ENCODE measurements at regions not wholly inside any gene's neighbourhood (a gene's known extent, or its start where the extent isn't known, plus 50 kb on each side); places are given as distances from the start of the nearest gene placed in this dataset.

GRCh38 chr2:240373289-240373885 is 62.1 kb upstream of the GPC1 start:
- ChIA-PET POLR2A (no interaction called here), CTCF (no interaction called here)
- H3K9me3 Mint-ChIP-seq, result no peaks in the 10 kb centered on the region
- Histone ChIP-seq H3K27me3 (ENCODE audit: control insufficient read depth in 1 of 2, insufficient read depth in 2 of 2, low read length in 2 of 2) (peaks cover 0 to 3% of the 10 kb centered on the region in 2 experiments), H3K27ac (ENCODE audit: low read depth in 1 of 2, low read length in 2 of 2) (no peak overlapping the region), H3K4me3 (ENCODE audit: low read length) (no peak overlapping the region), H3K9me3 (ENCODE audit: control insufficient read depth in 1 of 2, insufficient read depth in 1 of 2, low read length in 2 of 2) (no peaks in the 10 kb centered on the region), H3K36me3 (ENCODE audit: insufficient read depth, low read length) (no peaks in the 10 kb centered on the region), H3K4me1 (ENCODE audit: insufficient read depth, low read length) (no peaks in the 10 kb centered on the region)
- H3K4me3 Mint-ChIP-seq, result no peak overlapping the region
- intact Hi-C loops (cut with DNase I, micrococcal nuclease), result no loop called here
- no peak for DNase-seq
- H3K36me3 Mint-ChIP-seq (ENCODE audit: low read depth), result no peaks in the 10 kb centered on the region
- H3K27ac Mint-ChIP-seq, result no peak overlapping the region
- TF ChIP-seq CTCF (IDR thresholded peaks at IDR 0.05), result no peak
- H3K4me1 Mint-ChIP-seq (ENCODE audit: low read depth), result no peaks in the 10 kb centered on the region
- no peak for ATAC-seq (ENCODE audit: poor library complexity)
- H3K27me3 Mint-ChIP-seq, result no peaks in the 10 kb centered on the region

- CTCF ChIA-PET, result no interaction called here
- Histone ChIP-seq H3K4me1 (ENCODE audit: insufficient read depth, low read length) (no peaks in the 10 kb centered on the region), H3K36me3 (ENCODE audit: insufficient read depth, low read length) (no peaks in the 10 kb centered on the region), H3K27ac (ENCODE audit: low read depth in 1 of 2, low read length in 2 of 2) (no peak overlapping the region), H3K9me3 (ENCODE audit: control insufficient read depth in 1 of 2, insufficient read depth in 1 of 2, low read length in 2 of 2) (no peaks in the 10 kb centered on the region), H3K27me3 (ENCODE audit: control insufficient read depth in 1 of 2, insufficient read depth in 2 of 2, low read length in 2 of 2) (peaks cover 0 to 3% of the 10 kb centered on the region in 2 experiments), H3K4me3 (ENCODE audit: low read length) (no peak overlapping the region)
- no peak for TF ChIP-seq CTCF (IDR thresholded peaks at IDR 0.05)
- DNase-seq, result no peak
- Mint-ChIP-seq H3K4me1 (ENCODE audit: low read depth) (no peaks in the 10 kb centered on the region), H3K36me3 (ENCODE audit: low read depth) (no peaks in the 10 kb centered on the region), H3K27ac (no peak overlapping the region), H3K9me3 (no peaks in the 10 kb centered on the region), H3K4me3 (no peak overlapping the region), H3K27me3 (no peaks in the 10 kb centered on the region)
- ATAC-seq (ENCODE audit: poor library complexity), result no peak
- intact Hi-C loops (cut with DNase I, micrococcal nuclease), result no loop called here
- POLR2A ChIA-PET, result no interaction called here
Measured at GRCh38 chr2:240374085-240374907, 61.2 kb upstream of the GPC1 start.

- no peaks in the 10 kb centered on the region for H3K4me1 Mint-ChIP-seq (ENCODE audit: low read depth)
- H3K4me3 Mint-ChIP-seq, result no peak overlapping the region
- H3K36me3 Mint-ChIP-seq (ENCODE audit: low read depth), result no peaks in the 10 kb centered on the region
- Histone ChIP-seq H3K27ac (ENCODE audit: low read depth in 1 of 2, low read length in 2 of 2) (no peak overlapping the region), H3K27me3 (ENCODE audit: control insufficient read depth in 1 of 2, insufficient read depth in 2 of 2, low read length in 2 of 2) (peaks cover 0 to 3% of the 10 kb centered on the region in 2 experiments), H3K9me3 (ENCODE audit: control insufficient read depth in 1 of 2, insufficient read depth in 1 of 2, low read length in 2 of 2) (no peaks in the 10 kb centered on the region), H3K4me3 (ENCODE audit: low read length) (no peak overlapping the region), H3K4me1 (ENCODE audit: insufficient read depth, low read length) (no peaks in the 10 kb centered on the region), H3K36me3 (ENCODE audit: insufficient read depth, low read length) (no peaks in the 10 kb centered on the region)
- intact Hi-C loops (cut with DNase I, micrococcal nuclease), result no loop called here
- H3K27ac Mint-ChIP-seq, result no peak overlapping the region
- CTCF ChIA-PET, result no interaction called here
- POLR2A ChIA-PET, result no interaction called here
- TF ChIP-seq CTCF (IDR thresholded peaks at IDR 0.05), result no peak
- DNase-seq (no peak), ATAC-seq (ENCODE audit: poor library complexity) (no peak)
- no peaks in the 10 kb centered on the region for H3K27me3 Mint-ChIP-seq
- no peaks in the 10 kb centered on the region for H3K9me3 Mint-ChIP-seq
Measured at GRCh38 chr2:240375024-240375645, 60.3 kb upstream of the GPC1 start.

All from CD4-positive, alpha-beta T cell (primary cell).